HG03354 (cell line): ENCODE measurements at regions not wholly inside any gene's neighbourhood (a gene's known extent, or its start where the extent isn't known, plus 50 kb on each side); places are given as distances from the start of the nearest gene placed in this dataset.
"Not testable (repeated sequence)": the region's sequence is repeated elsewhere in the genome, so short reads cannot be mapped to it uniquely, and the experiment has no call there.

ENCODE experiments used
- ATAC-seq: cut with Tn5 transposase; IDR thresholded peaks from one replicate; pipeline ENCODE4 v1.9.1; 2021; ENCODE audit warnings: mild to moderate bottlenecking; ENCODE audit not compliant: unreplicated experiment, poor library complexity, severe bottlenecking

DNA sequence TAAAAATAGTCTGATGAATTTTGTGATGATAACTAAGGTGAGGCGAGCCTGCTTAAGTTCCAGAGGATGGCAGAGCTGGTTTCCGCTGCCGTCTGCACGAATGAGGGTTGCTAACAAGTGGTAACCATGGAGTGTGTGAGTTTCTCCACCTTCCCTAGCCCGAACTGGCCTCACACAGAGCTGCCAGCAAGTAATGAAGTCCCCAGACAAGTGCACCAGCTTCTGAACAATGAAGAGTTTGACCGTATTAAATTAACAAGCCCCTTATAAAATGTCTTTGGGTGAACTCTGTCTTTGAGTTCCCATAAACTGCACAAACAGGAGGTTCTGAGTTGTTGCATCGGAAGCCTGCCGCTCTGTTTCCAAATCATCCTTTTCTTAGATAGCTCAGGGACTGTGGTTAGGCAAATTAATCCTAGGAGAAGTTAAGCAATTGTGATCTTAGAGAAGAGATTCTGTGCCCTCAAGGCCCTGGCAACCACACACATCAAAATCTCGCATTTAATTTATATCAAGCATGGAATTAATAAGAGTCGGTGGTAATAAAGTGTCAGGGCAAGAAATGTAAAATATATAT, 274.1 kb upstream of the DAAM1 start:
- no peak for ATAC-seq

GRCh38 chr14:58915646-58916045, 272.8 kb upstream of the DAAM1 start:
- ATAC-seq: no peak

DNA sequence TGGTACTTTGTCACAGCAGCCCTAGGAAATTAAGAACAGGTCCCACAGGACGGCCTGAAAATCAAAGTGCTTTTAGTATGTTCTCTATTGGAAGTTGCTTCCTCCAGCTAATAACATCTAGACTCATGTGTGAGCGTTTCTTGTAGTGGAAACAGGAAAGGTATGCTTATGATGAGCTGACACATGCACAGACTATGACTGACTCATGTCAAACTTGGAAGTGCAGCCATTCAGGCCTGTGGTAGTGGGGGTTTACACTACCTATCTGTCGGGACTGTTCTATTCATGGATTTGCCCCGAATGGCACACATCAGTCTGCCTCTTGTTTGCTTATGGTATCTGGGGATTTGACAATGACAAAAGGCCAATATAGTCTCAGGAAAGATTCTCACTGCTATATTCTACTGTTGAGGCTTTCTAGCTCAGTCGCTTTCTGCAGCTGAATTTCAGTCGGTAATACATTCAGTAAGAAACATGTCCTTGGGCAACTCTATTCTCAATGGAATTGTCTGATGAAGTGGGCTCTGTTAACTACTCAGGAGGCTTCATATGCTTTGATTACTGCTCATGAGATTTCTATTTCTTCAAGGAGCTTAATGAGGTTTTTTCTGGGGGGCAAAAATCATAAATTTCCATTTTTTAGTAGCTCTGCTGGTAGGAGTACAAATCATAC, 270.3 kb upstream of the DAAM1 start:
- no peak for ATAC-seq

DNA sequence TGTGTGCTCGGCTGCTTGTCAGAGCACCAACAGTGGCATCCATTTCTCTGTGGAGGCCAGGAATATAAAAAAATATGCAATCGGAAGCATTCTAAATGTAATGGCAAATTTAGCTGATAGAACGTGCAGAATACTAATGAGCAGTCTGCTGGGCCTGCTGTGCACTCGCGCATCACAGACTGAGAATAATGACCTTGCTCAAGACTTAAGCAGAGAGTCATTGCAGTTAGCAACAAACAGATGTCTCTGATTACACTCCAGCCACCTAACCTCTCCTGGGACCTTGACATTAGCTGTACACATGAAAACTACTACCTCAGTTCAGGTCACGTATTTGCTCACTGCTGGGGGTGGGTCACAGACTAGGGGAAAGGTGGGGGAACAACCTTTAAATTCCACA, 269.2 kb upstream of the DAAM1 start:
- ATAC-seq: no peak

DNA sequence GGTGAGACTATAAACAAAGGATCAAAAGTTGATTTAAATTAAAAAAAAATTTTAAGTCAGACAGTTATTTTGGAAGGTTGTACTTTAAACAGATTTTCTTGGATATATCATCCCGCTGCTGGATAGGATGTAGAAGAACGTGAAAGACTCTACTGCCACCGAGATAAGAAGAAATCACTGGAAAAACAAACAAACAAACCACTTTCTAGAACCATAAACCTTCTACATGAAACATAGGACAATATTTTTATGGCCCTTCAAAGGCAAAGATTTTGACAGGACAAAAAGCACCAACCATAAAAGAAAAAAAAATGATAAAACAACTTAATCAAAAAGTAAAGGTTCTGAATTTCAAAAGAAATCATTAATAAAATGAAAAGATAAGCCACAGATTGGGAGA, 268.2 kb upstream of the DAAM1 start:
- ATAC-seq: no peak

GRCh38 chr14:58922201-58922940, 266.1 kb upstream of the DAAM1 start:
- not testable (repeated sequence) for ATAC-seq

DNA sequence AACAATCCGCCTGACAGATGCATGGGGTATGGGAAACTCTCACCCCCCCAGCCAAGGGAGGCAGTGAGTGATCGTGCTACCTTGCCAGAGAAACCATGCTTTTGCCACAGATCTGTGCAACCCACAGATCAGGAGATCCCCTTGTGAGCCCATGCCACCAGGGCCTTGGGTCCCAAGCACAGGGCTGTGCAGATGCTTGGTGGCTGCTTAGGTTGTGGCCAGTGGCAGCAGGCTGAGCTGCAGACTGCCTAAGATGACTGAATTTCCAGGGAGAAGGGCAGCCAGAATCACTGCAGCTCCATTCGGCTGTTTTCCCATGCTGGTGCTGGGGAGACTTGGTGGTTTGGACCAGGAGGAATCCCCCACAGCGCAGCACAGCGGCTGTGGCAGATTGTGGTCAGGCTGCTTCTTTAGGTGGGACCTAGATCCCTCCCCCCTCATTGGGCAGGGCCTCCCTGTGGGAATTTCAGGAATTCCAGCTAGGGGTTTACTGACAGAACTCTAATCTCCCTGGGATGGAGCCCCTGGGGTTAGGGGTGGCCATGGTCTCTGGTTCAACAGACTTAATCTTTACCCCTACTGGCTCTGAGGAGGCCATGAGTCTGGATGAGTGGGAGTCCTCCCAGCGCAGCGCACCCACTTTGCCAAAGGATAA, 264.6 kb upstream of the DAAM1 start:
- ATAC-seq: no peak

GRCh38 chr14:58941629-58942028, 246.8 kb upstream of the DAAM1 start:
- ATAC-seq: no peak

GRCh38 chr14:58942516-58942915, 246.0 kb upstream of the DAAM1 start:
- no peak for ATAC-seq

GRCh38 chr14:58944343-58944967, 244.0 kb upstream of the DAAM1 start:
- ATAC-seq: no peak

GRCh38 chr14:58944968-58945356, 243.5 kb upstream of the DAAM1 start:
- ATAC-seq: no peak

GRCh38 chr14:58946431-58946830, 242.0 kb upstream of the DAAM1 start:
- no peak for ATAC-seq

DNA sequence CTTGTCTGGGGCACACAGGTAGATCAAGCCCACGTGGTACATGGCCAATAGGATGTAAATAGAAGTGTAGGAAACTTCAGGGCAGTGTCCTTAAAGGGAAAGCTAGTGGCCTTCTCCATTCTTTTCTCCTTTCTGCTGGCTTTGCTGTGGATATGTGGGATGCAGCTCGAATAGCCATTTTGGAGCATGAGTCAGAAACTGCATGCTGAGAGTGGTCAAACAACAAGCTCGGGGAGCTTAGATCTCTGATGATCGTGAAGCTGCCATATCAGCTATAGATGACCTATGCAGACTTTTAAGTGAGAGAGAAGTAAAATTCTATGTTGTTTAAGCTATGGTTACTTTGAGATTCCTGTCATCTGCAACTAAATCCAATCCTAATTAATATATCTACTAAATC, 241.3 kb upstream of the DAAM1 start:
- ATAC-seq: no peak

DNA sequence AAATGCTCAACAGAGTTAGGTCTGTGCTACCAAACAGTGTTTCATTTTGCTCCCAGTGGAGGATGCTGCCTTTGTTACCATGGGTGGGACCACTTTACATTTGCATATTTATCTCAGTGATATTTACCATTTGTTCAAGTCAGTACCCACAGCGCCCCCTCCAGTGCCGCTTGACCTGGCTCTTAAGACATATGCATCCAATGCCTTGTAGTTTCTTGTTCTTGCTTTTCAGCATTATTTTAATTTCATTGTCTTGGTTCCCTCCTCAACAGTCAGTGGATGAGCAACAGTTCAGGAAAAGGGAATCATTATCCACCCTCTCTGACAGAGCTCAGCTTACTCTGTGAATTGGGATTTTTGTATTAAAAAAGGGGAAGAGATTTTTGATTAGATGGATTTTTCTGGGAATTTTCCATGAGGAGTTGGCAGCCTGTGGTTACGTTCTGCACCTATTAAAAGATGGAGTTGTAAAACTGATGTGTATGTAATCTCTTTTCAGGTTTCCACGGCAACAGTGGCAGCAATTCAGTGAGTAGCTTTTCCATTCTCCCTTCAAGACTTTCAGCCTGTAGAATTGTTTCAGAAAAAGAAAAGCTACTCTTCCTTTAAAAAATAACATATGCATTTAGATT, 240.5 kb upstream of the DAAM1 start:
- ATAC-seq: no peak

DNA sequence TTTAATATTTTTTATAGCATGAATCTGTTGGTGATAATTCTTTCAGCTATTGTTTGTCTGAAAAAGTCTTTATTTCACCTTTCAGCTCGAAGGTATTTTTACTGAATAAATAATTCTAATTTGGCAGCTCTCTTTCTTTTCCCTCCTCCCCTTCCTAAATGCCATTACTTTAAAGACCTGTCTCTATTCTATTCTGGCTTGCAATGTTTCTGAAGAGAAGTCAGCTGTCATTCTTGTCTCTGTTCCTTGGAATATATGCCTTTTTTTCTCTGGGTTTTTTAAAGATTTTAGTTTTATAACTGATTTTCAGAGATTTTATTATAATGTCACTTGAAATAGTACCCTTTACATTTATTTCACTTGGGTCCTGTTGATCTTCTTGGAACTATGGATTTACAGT, 237.9 kb upstream of the DAAM1 start:
- ATAC-seq: no peak

- no peak for ATAC-seq
Measured at GRCh38 chr14:58951143-58951542, 237.3 kb upstream of the DAAM1 start.

- ATAC-seq: peak; percentile 38
Measured at GRCh38 chr14:58954052-58954451, 234.4 kb upstream of the DAAM1 start.

- peak; percentile 64 for ATAC-seq
Measured at GRCh38 chr14:58954901-58955861, 233.3 kb upstream of the DAAM1 start.
